GM23248 (cell line): ENCODE measurements at regions not wholly inside any gene's neighbourhood (a gene's known extent, or its start where the extent isn't known, plus 50 kb on each side); places are given as distances from the start of the nearest gene placed in this dataset.

Experiments
- EZH2 ChIP-seq: fragments of 200-600 bp; sonication (generic); IDR thresholded peaks from 2 replicates; pipeline ENCODE4 v1.6.1; 2018; ENCODE audit warnings: antibody characterized with exemption, mild to moderate bottlenecking; ENCODE audit not compliant: insufficient read depth, poor library complexity, severe bottlenecking
- EZH2phosphoT487 ChIP-seq: fragments of 200-600 bp; sonication (generic); IDR thresholded peaks from 2 replicates; pipeline ENCODE4 v1.6.1; 2018; ENCODE audit warnings: antibody characterized with exemption, moderate library complexity, mild to moderate bottlenecking, low read depth; ENCODE audit not compliant: insufficient read depth

DNA sequence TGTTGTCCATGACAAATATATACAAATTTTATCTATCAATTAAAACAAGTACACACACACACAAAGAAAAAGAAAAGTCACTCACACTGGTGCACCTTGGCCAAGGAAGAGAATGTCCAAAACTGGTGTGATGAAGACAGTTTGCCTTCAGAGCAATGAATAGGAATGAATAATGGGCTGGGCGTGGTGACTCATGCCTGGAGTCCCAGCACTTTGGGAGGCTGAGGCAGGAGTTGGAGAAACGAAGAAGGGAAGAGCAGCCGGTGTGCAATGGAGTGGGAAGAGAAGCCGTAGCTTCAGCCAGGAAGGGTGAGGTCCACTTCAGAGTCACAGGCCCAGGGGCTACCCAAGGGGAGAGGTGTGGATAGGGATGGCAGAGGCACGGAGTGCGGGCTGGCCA, 253.6 kb downstream of the CCSER2 start:
- TF ChIP-seq EZH2 (no peak), EZH2phosphoT487 (no peak)
